Smooth muscle cell (in vitro differentiated cells): ENCODE measurements at regions not wholly inside any gene's neighbourhood (a gene's known extent, or its start where the extent isn't known, plus 50 kb on each side); places are given as distances from the start of the nearest gene placed in this dataset.

Experiments
- DNase-seq: peaks from one replicate; lab custom pipeline; 2025; ENCODE audit not compliant: unreplicated experiment; lab: John Stamatoyannopoulos, UW
- H2AFZ ChIP-seq: fragments of 200-600 bp; sonication (generic); 2 replicates; pipeline ENCODE4 v1.6.0; 2016; ENCODE audit warnings: antibody characterized with exemption, low read depth, mild to moderate bottlenecking
- H3F3A ChIP-seq: fragments of 200-600 bp; sonication (generic); 2 replicates; pipeline ENCODE4 v1.6.0; 2017; ENCODE audit warnings: antibody characterized with exemption, low read depth
- H3K27ac ChIP-seq: fragments of 200-600 bp; sonication (generic); 2 replicates; pipeline ENCODE4 v1.5.1; 2016; ENCODE audit warnings: low read depth, mild to moderate bottlenecking
- H3K27me3 ChIP-seq: fragments of 200-600 bp; sonication (generic); 2 replicates; pipeline ENCODE4 v1.6.1; 2016; ENCODE audit warnings: low read depth, mild to moderate bottlenecking
- H3K36me3 ChIP-seq: fragments of 200-600 bp; sonication (generic); 2 replicates; pipeline ENCODE4 v1.5.1; 2016; ENCODE audit warnings: low read depth
- H3K4me1 ChIP-seq: fragments of 200-600 bp; sonication (generic); 2 replicates; pipeline ENCODE4 v1.5.1; 2016; ENCODE audit warnings: low read depth
- H3K4me2 ChIP-seq: fragments of 200-600 bp; sonication (generic); 2 replicates; pipeline ENCODE4 v1.6.0; 2016; ENCODE audit warnings: mild to moderate bottlenecking
- H3K4me3 ChIP-seq: fragments of 200-600 bp; sonication (generic); 2 replicates; pipeline ENCODE4 v1.5.1; 2016; ENCODE audit warnings: mild to moderate bottlenecking
- H3K79me2 ChIP-seq: fragments of 200-600 bp; sonication (generic); 2 replicates; pipeline ENCODE4 v1.6.0; 2016; ENCODE audit warnings: low read depth, mild to moderate bottlenecking
- H3K9ac ChIP-seq: fragments of 200-600 bp; sonication (generic); 2 replicates; pipeline ENCODE4 v1.6.0; 2016; ENCODE audit warnings: low read depth
- H3K9me3 ChIP-seq: fragments of 200-600 bp; sonication (generic); replicated peaks from 2 replicates; pipeline ENCODE4 v1.5.1; 2016; ENCODE audit warnings: low read depth
- H4K20me1 ChIP-seq: fragments of 200-600 bp; sonication (generic); 2 replicates; pipeline ENCODE4 v1.6.0; 2016; ENCODE audit warnings: low read depth
- WGBS: methylation state at CpG from one replicate; pipeline ENCODE4 v1.1.7; 2016; ENCODE audit warnings: low lambda C conversion rate; 5-methylcytosine and 5-hydroxymethylcytosine counted together
- TF ChIP-seq, protein P1 (sequence below): fragments of 200-600 bp; sonication (generic); IDR thresholded peaks from 2 replicates; pipeline ENCODE4 v1.5.1; 2017; ENCODE audit warnings: borderline replicate concordance, mild to moderate bottlenecking, antibody characterized with exemption; ENCODE audit not compliant: insufficient read depth, poor library complexity, severe bottlenecking

GRCh38 chr15:66638377-66638776 lies 63.7 kb upstream of the SMAD6 start:
- no peaks in the 10 kb centered on the region for H3K27me3 ChIP-seq
- H3F3A ChIP-seq, result peaks cover 10% of the 10 kb centered on the region
- 81% methylated on average over 6 of the region's 6 CpGs for WGBS
- H3K36me3 ChIP-seq, result no peaks in the 10 kb centered on the region
- DNase-seq, result no peak
- H3K9me3 ChIP-seq, result no peaks in the 10 kb centered on the region
- no peak overlapping the region for H2AFZ ChIP-seq
- H3K9ac ChIP-seq, result no peak overlapping the region
- no peak overlapping the region for H3K4me2 ChIP-seq
- H4K20me1 ChIP-seq, result no peaks in the 10 kb centered on the region
- H3K79me2 ChIP-seq, result no peaks in the 10 kb centered on the region
- no peak overlapping the region for H3K27ac ChIP-seq
- TF ChIP-seq, protein P1, sequence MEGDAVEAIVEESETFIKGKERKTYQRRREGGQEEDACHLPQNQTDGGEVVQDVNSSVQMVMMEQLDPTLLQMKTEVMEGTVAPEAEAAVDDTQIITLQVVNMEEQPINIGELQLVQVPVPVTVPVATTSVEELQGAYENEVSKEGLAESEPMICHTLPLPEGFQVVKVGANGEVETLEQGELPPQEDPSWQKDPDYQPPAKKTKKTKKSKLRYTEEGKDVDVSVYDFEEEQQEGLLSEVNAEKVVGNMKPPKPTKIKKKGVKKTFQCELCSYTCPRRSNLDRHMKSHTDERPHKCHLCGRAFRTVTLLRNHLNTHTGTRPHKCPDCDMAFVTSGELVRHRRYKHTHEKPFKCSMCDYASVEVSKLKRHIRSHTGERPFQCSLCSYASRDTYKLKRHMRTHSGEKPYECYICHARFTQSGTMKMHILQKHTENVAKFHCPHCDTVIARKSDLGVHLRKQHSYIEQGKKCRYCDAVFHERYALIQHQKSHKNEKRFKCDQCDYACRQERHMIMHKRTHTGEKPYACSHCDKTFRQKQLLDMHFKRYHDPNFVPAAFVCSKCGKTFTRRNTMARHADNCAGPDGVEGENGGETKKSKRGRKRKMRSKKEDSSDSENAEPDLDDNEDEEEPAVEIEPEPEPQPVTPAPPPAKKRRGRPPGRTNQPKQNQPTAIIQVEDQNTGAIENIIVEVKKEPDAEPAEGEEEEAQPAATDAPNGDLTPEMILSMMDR, result no peak
- H3K4me3 ChIP-seq, result no peak overlapping the region
- H3K4me1 ChIP-seq, result peaks cover 11% of the 10 kb centered on the region

- no peak overlapping the region for H3K4me3 ChIP-seq
- DNase-seq, result no peak
- no peak overlapping the region for H3K4me2 ChIP-seq
- TF ChIP-seq, protein P1, result no peak
- H3K27ac ChIP-seq, result no peak overlapping the region
- no peak overlapping the region for H2AFZ ChIP-seq
- H3K79me2 ChIP-seq, result no peaks in the 10 kb centered on the region
- H4K20me1 ChIP-seq, result no peaks in the 10 kb centered on the region
- H3K9me3 ChIP-seq, result no peaks in the 10 kb centered on the region
- H3K36me3 ChIP-seq, result no peaks in the 10 kb centered on the region
- H3K27me3 ChIP-seq, result no peaks in the 10 kb centered on the region
- no peak overlapping the region for H3K9ac ChIP-seq
- H3K4me1 ChIP-seq, result peaks cover 10% of the 10 kb centered on the region
- H3F3A ChIP-seq, result peaks cover 3% of the 10 kb centered on the region
- WGBS, result 96% methylated on average over 5 of the region's 5 CpGs
Measured at GRCh38 chr15:66641485-66642315, 60.3 kb upstream of the SMAD6 start.

DNA sequence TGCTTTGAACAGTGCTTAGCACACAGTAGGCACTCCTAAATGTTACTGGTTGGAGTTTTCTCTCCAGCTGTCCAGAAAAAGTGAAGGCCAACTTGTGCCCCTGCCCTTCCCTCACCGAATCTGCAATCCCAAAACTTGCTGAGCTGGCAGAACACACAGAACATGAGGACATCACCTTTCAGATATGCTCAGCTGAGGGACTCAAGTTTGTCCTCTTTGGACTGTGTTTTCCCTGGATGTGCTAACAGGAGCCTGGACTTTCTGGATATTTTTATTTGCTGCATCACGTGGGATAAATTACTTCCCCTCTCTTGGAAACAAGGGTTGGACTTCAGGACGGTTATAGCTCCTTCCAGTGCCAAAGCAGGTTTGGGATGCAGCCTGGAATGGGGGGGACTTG lies 59.5 kb upstream of the SMAD6 start:
- WGBS, result 83% methylated on average over 3 of the region's 3 CpGs
- no peak overlapping the region for H3K4me3 ChIP-seq
- no peak overlapping the region for H3K4me2 ChIP-seq
- H3K4me1 ChIP-seq, result peaks cover 11% of the 10 kb centered on the region
- no peaks in the 10 kb centered on the region for H3K9me3 ChIP-seq
- H3K9ac ChIP-seq, result no peak overlapping the region
- no peaks in the 10 kb centered on the region for H3K79me2 ChIP-seq
- H3F3A ChIP-seq, result peaks cover 7% of the 10 kb centered on the region
- no peak overlapping the region for H3K27ac ChIP-seq
- H2AFZ ChIP-seq, result no peak overlapping the region
- DNase-seq, result no peak
- H4K20me1 ChIP-seq, result no peaks in the 10 kb centered on the region
- no peaks in the 10 kb centered on the region for H3K27me3 ChIP-seq
- TF ChIP-seq, protein P1, result no peak
- H3K36me3 ChIP-seq, result no peaks in the 10 kb centered on the region

- H2AFZ ChIP-seq, result no peak overlapping the region
- H3K27ac ChIP-seq, result no peak overlapping the region
- H3K79me2 ChIP-seq, result no peaks in the 10 kb centered on the region
- H3K4me2 ChIP-seq, result no peak overlapping the region
- peaks cover 7% of the 10 kb centered on the region for H3F3A ChIP-seq
- H3K4me3 ChIP-seq, result no peak overlapping the region
- DNase-seq, result no peak
- whole genome bisulfite sequencing, result 74% methylated on average over 2 of the region's 2 CpGs
- TF ChIP-seq, protein P1, result no peak
- H3K27me3 ChIP-seq, result no peaks in the 10 kb centered on the region
- H3K9ac ChIP-seq, result no peak overlapping the region
- no peaks in the 10 kb centered on the region for H4K20me1 ChIP-seq
- H3K9me3 ChIP-seq, result no peaks in the 10 kb centered on the region
- no peaks in the 10 kb centered on the region for H3K36me3 ChIP-seq
- H3K4me1 ChIP-seq, result peaks cover 11% of the 10 kb centered on the region
Measured at GRCh38 chr15:66643033-66643432, 59.0 kb upstream of the SMAD6 start.
